HG02884 (cell line): ENCODE measurements at regions not wholly inside any gene's neighbourhood (a gene's known extent, or its start where the extent isn't known, plus 50 kb on each side); places are given as distances from the start of the nearest gene placed in this dataset.
"Not testable (repeated sequence)": the region's sequence is repeated elsewhere in the genome, so short reads cannot be mapped to it uniquely, and the experiment has no call there.

Source experiments
- ATAC-seq: cut with Tn5 transposase; IDR thresholded peaks from one replicate; pipeline ENCODE4 v1.9.1; 2021; ENCODE audit warnings: mild to moderate bottlenecking, moderate library complexity; ENCODE audit not compliant: unreplicated experiment

GRCh38 chr13:76314495-76314894 lies 571.7 kb downstream of the KCTD12 start:
- ATAC-seq, result no peak

GRCh38 chr13:76307142-76307541 lies 579.1 kb downstream of the KCTD12 start:
- no peak for ATAC-seq

- no peak for ATAC-seq
Measured at GRCh38 chr13:76300688-76301087, 585.5 kb downstream of the KCTD12 start.

- ATAC-seq, result no peak
Measured at GRCh38 chr13:76297331-76297730, 588.9 kb downstream of the KCTD12 start.

GRCh38 chr13:76296751-76297150 lies 589.5 kb downstream of the KCTD12 start:
- no peak for ATAC-seq

GRCh38 chr13:76295020-76295419 lies 591.2 kb downstream of the KCTD12 start:
- not testable (repeated sequence) for ATAC-seq

- ATAC-seq, result no peak
Measured at GRCh38 chr13:76293751-76294150, 592.5 kb downstream of the KCTD12 start.

- ATAC-seq, result no peak
Measured at GRCh38 chr13:76293346-76293745, 592.9 kb downstream of the KCTD12 start.

GRCh38 chr13:76292726-76293125 lies 593.5 kb downstream of the KCTD12 start:
- ATAC-seq, result no peak

- ATAC-seq, result no peak
Measured at GRCh38 chr13:76292031-76292430, 594.2 kb downstream of the KCTD12 start.

GRCh38 chr13:76289558-76289957 lies 596.6 kb downstream of the KCTD12 start:
- ATAC-seq, result no peak

GRCh38 chr13:76286178-76286577 lies 600.0 kb downstream of the KCTD12 start:
- no peak for ATAC-seq

- no peak for ATAC-seq
Measured at GRCh38 chr13:76285463-76285862, 600.7 kb downstream of the KCTD12 start.

GRCh38 chr13:76279766-76280165 lies 606.4 kb downstream of the KCTD12 start:
- not testable (repeated sequence) for ATAC-seq

- no peak for ATAC-seq
Measured at GRCh38 chr13:76271728-76272232, 614.4 kb downstream of the KCTD12 start.

- not testable (repeated sequence) for ATAC-seq
Measured at GRCh38 chr13:76268307-76268706, 617.9 kb downstream of the KCTD12 start.

GRCh38 chr13:76267216-76267615 lies 619.0 kb downstream of the KCTD12 start:
- no peak for ATAC-seq

GRCh38 chr13:76266561-76266960 lies 619.6 kb downstream of the KCTD12 start:
- ATAC-seq, result no peak

GRCh38 chr13:76250211-76250610 lies 614.1 kb downstream of the LMO7 start:
- no peak for ATAC-seq

GRCh38 chr13:76245920-76246319 lies 609.8 kb downstream of the LMO7 start:
- ATAC-seq, result no peak

GRCh38 chr13:76245211-76245610 lies 609.1 kb downstream of the LMO7 start:
- ATAC-seq, result no peak

- not testable (repeated sequence) for ATAC-seq
Measured at GRCh38 chr13:76243120-76243519, 607.0 kb downstream of the LMO7 start.

GRCh38 chr13:76239031-76239680 lies 603.0 kb downstream of the LMO7 start:
- ATAC-seq, result no peak
